Breast epithelium (tissue), 3 donors: ENCODE measurements at regions not wholly inside any gene's neighbourhood (a gene's known extent, or its start where the extent isn't known, plus 50 kb on each side); places are given as distances from the start of the nearest gene placed in this dataset.

Source experiments
- POLR2A ChIP-seq: fragments of 450-650 bp; IDR thresholded peaks from one replicate; pipeline ENCODE4 v1.6.1; 2016; ENCODE audit warnings: antibody characterized with exemption, mild to moderate bottlenecking, moderate library complexity
- POLR2AphosphoS5 ChIP-seq, 3 donors: sonication (generic); formaldehyde crosslinking; IDR thresholded peaks; one replicate each; pipeline ENCODE4 v1.6.1; 2017; ENCODE audit warnings: antibody characterized with exemption in 3 of 3
- TF ChIP-seq, protein P1 (sequence below), 3 donors: fragments of 450-650 bp; IDR thresholded peaks; one replicate each; pipeline ENCODE4 v1.5.1; 2016 to 2017; ENCODE audit warnings: antibody characterized with exemption in 3 of 3, mild to moderate bottlenecking in 3 of 3, moderate library complexity in 3 of 3

DNA sequence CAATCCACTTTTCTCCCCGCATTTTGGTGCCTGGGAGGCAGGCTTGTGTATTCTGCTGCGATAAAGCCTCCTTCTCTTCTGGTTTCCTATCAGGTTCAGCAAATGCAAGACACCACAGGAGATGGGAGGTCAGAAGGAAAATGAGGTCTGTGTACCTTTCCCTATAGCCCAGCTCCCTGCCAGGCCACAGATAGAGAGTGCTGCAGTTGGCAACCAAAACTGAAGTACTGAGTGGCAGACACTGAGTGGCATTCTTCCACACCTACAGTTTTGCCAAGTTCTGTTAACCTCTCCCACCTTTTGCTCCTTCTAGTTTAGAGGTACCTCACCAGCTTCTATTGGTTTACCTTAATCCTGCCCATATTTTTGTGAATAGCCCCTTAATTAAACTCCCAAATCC, 948.4 kb downstream of the SORCS1 start:
- no peak for TF ChIP-seq POLR2A
- TF ChIP-seq, protein P1, sequence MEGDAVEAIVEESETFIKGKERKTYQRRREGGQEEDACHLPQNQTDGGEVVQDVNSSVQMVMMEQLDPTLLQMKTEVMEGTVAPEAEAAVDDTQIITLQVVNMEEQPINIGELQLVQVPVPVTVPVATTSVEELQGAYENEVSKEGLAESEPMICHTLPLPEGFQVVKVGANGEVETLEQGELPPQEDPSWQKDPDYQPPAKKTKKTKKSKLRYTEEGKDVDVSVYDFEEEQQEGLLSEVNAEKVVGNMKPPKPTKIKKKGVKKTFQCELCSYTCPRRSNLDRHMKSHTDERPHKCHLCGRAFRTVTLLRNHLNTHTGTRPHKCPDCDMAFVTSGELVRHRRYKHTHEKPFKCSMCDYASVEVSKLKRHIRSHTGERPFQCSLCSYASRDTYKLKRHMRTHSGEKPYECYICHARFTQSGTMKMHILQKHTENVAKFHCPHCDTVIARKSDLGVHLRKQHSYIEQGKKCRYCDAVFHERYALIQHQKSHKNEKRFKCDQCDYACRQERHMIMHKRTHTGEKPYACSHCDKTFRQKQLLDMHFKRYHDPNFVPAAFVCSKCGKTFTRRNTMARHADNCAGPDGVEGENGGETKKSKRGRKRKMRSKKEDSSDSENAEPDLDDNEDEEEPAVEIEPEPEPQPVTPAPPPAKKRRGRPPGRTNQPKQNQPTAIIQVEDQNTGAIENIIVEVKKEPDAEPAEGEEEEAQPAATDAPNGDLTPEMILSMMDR (IDR thresholded peaks at IDR 0.05) = no peak
- TF ChIP-seq POLR2AphosphoS5 (IDR thresholded peaks at IDR 0.05) = no peak
